PC-9 (cell line): ENCODE measurements at regions not wholly inside any gene's neighbourhood (a gene's known extent, or its start where the extent isn't known, plus 50 kb on each side); places are given as distances from the start of the nearest gene placed in this dataset.
A peak's percentile ranks its signal among the peaks of the same experiment; 100 is the strongest.

ENCODE experiments used
- BruUV-seq: library from RNA; stranded (reverse); fragments of 400-500 nt; replicated peaks from 2 replicates; lab custom pipeline; 2021; lab: Mats Ljungman, UMichigan
- CTCF ChIA-PET: fragments of 300-600 bp; sonication (Branson Sonifier 250); formaldehyde crosslinking; loops from one replicate; lab custom pipeline; 2022; ENCODE audit warnings: antibody characterized with exemption; lab: Charles Lee
- POLR2A ChIA-PET: fragments of 300-600 bp; sonication (Branson Sonifier 250); formaldehyde crosslinking; loops from one replicate; lab custom pipeline; 2022; ENCODE audit warnings: antibody characterized with exemption; ENCODE audit not compliant: unreplicated experiment; lab: Charles Lee
- DNase-seq, 2 experiments: peaks; one replicate each; pipeline versions ENCODE4 v3.0.0 to v3.0.0-alpha.2; 2015 to 2022; ENCODE audit warnings: mixed read lengths in 1 of 2
- H2AFZ ChIP-seq: fragments of 200-600 bp; sonication (generic); 2 replicates; pipeline ENCODE4 v1.8.1; 2017; ENCODE audit warnings: antibody characterized with exemption
- H3F3A ChIP-seq: fragments of 200-600 bp; sonication (generic); 2 replicates; pipeline ENCODE4 v1.8.1; 2017; ENCODE audit warnings: antibody characterized with exemption, mild to moderate bottlenecking, low read depth; ENCODE audit not compliant: insufficient read depth
- H3K27ac ChIP-seq: fragments of 200-600 bp; sonication (generic); 2 replicates; pipeline ENCODE4 v1.6.1; 2016; ENCODE audit warnings: mixed run types
- H3K27me3 ChIP-seq: fragments of 200-600 bp; sonication (generic); 2 replicates; pipeline ENCODE4 v1.6.1; 2016; ENCODE audit warnings: low read depth, mixed run types; ENCODE audit not compliant: insufficient read depth
- H3K36me3 ChIP-seq: fragments of 200-600 bp; sonication (generic); 2 replicates; pipeline ENCODE4 v1.6.1; 2016; ENCODE audit warnings: low read depth, mixed run types
- H3K4me1 ChIP-seq: fragments of 200-600 bp; sonication (generic); replicated peaks from 2 replicates; pipeline ENCODE4 v1.6.1; 2016; ENCODE audit warnings: mixed run types; ENCODE audit not compliant: insufficient read depth
- H3K4me2 ChIP-seq: fragments of 200-600 bp; sonication (generic); 2 replicates; pipeline ENCODE4 v1.6.1; 2017; ENCODE audit warnings: mixed run types
- H3K4me3 ChIP-seq: fragments of 200-600 bp; sonication (generic); 2 replicates; pipeline ENCODE4 v1.6.1; 2016; ENCODE audit warnings: mixed run types
- H3K79me2 ChIP-seq: fragments of 200-600 bp; sonication (generic); 2 replicates; pipeline ENCODE4 v1.6.1; 2017; ENCODE audit warnings: low read depth, mixed run types
- H3K9me2 ChIP-seq: fragments of 200-600 bp; sonication (generic); 2 replicates; pipeline ENCODE4 v1.8.1; 2017; ENCODE audit warnings: mild to moderate bottlenecking; ENCODE audit not compliant: insufficient read depth
- H3K9me3 ChIP-seq: fragments of 200-600 bp; sonication (generic); 2 replicates; pipeline ENCODE4 v1.8.1; 2016; ENCODE audit warnings: low read depth; ENCODE audit not compliant: insufficient read depth
- H4K20me1 ChIP-seq: fragments of 200-600 bp; sonication (generic); 2 replicates; pipeline ENCODE4 v1.8.1; 2017; ENCODE audit not compliant: insufficient read depth
- CTCF ChIP-seq: fragments of 200-600 bp; sonication (generic); conservative IDR thresholded peaks from 2 replicates; pipeline ENCODE4 v1.6.1; 2017; ENCODE audit warnings: mixed run types, antibody characterized with exemption, mild to moderate bottlenecking, moderate library complexity
- EZH2 ChIP-seq: fragments of 200-600 bp; sonication (generic); IDR thresholded peaks from 2 replicates; pipeline ENCODE4 v1.8.0; 2017; ENCODE audit warnings: antibody characterized with exemption, low read depth
- intact Hi-C: fragments of 100-400 bp; cut with micrococcal nuclease; formaldehyde crosslinking; loops from one replicate; pipeline ENCODE4 v1.10.0; 2022; ENCODE audit not compliant: unreplicated experiment

GRCh38 chr12:46456356-46457334, 84.1 kb upstream of the SLC38A2 start:
- 0 out of 2 replicates have a peak, but pooled peaks cover 9% of the 10 kb centered on the region for H3K79me2 ChIP-seq
- intact Hi-C loops: loop anchor here (1.0 to 10.0 kb wide), 2 partner anchors 192 to 236 kb away; partner anchors contain the start of gene SLC38A1
- no peaks in the 10 kb centered on the region for H3K9me2 ChIP-seq
- ChIA-PET CTCF (interaction anchor here (1.0 kb wide), 1 partner anchor 205 kb away, joined by 3 read pairs; no protein-coding TSS in a partner anchor), POLR2A (interaction anchor here (0.6 to 1.3 kb wide), 8 partner anchors 25 to 1314 kb away, joined by 3 to 9 read pairs (median 6); no protein-coding TSS in a partner anchor)
- TF ChIP-seq EZH2 (no peak), CTCF (no peak)
- peak overlapping the region; percentile 38 for H3K4me3 ChIP-seq
- no peaks in the 10 kb centered on the region for H3K36me3 ChIP-seq
- no peaks in the 10 kb centered on the region for H4K20me1 ChIP-seq
- H2AFZ ChIP-seq: no peak overlapping the region
- H3K9me3 ChIP-seq: peaks cover 5% of the 10 kb centered on the region; the same call in 1 of the 2 replicates
- DNase-seq: no peak
- BruUV-seq: TSS peak; percentile 90
- no peaks in the 10 kb centered on the region for H3K27me3 ChIP-seq
- H3K4me1 ChIP-seq: peaks cover 64% of the 10 kb centered on the region
- H3F3A ChIP-seq: peaks cover 39% of the 10 kb centered on the region
- peak overlapping the region; percentile 99 for H3K27ac ChIP-seq
- H3K4me2 ChIP-seq: peak overlapping the region; percentile 83

- ChIA-PET POLR2A (interaction anchor here (0.6 to 1.3 kb wide), 9 partner anchors 18 to 206 kb away, joined by 3 to 9 read pairs (median 6); no protein-coding TSS in a partner anchor), CTCF (interaction anchor here (1.0 kb wide), 1 partner anchor 206 kb away, joined by 3 read pairs; no protein-coding TSS in a partner anchor)
- H3K79me2 ChIP-seq: 0 out of 2 replicates have a peak, but pooled peaks cover 9% of the 10 kb centered on the region
- peak; percentile 78 to 100 for DNase-seq
- no TSS peak for BruUV-seq
- H3K27me3 ChIP-seq: no peaks in the 10 kb centered on the region
- H3K4me3 ChIP-seq: peak overlapping the region; percentile 38; the same call in 1 of the 2 replicates
- H3F3A ChIP-seq: peaks cover 39% of the 10 kb centered on the region
- H3K36me3 ChIP-seq: no peaks in the 10 kb centered on the region
- intact Hi-C loops: loop anchor here (1.0 to 10.0 kb wide), 10 partner anchors 18 to 566 kb away; partner anchors contain the start of genes SCAF11 and SLC38A1
- peak overlapping the region; percentile 99 for H3K27ac ChIP-seq
- TF ChIP-seq EZH2: no peak
- no peak for TF ChIP-seq CTCF
- H4K20me1 ChIP-seq: no peaks in the 10 kb centered on the region
- H3K9me2 ChIP-seq: no peaks in the 10 kb centered on the region
- H3K4me1 ChIP-seq: peaks cover 65% of the 10 kb centered on the region
- H2AFZ ChIP-seq: no peak overlapping the region
- peak overlapping the region; percentile 83 for H3K4me2 ChIP-seq
- peaks cover 5% of the 10 kb centered on the region; the same call in 1 of the 2 replicates for H3K9me3 ChIP-seq
These were observed 83.2 kb upstream of the SLC38A2 start for GRCh38 chr12:46455648-46456352.

GRCh38 chr12:46454981-46455380, 82.4 kb upstream of the SLC38A2 start:
- H3K36me3 ChIP-seq: no peaks in the 10 kb centered on the region
- peaks cover 73% of the 10 kb centered on the region for H3K4me1 ChIP-seq
- CTCF ChIA-PET: no interaction called here
- no peak for DNase-seq
- H3K9me3 ChIP-seq: 0 out of 2 replicates have a peak, but pooled peaks cover 5% of the 10 kb centered on the region
- H3K27ac ChIP-seq: peak overlapping the region; percentile 99
- POLR2A ChIA-PET: interaction anchor here (1.3 kb wide), 1 partner anchor 71 kb away, joined by 6 read pairs; no protein-coding TSS in a partner anchor
- peak overlapping the region; percentile 15; the same call in 1 of the 2 replicates for H3K4me3 ChIP-seq
- H4K20me1 ChIP-seq: no peaks in the 10 kb centered on the region
- H3K9me2 ChIP-seq: no peaks in the 10 kb centered on the region
- H2AFZ ChIP-seq: no peak overlapping the region
- no peak for TF ChIP-seq CTCF
- no peak for TF ChIP-seq EZH2
- peaks cover 39% of the 10 kb centered on the region for H3F3A ChIP-seq
- peak overlapping the region; percentile 83 for H3K4me2 ChIP-seq
- H3K79me2 ChIP-seq: 0 out of 2 replicates have a peak, but pooled peaks cover 9% of the 10 kb centered on the region
- intact Hi-C loops: loop anchor here (1.0 to 10.0 kb wide), 9 partner anchors 18 to 566 kb away; partner anchors contain the start of genes SCAF11 and SLC38A1
- H3K27me3 ChIP-seq: no peaks in the 10 kb centered on the region
- BruUV-seq: no TSS peak
